ENCODE measurements at regions not wholly inside any gene's neighbourhood (a gene's known extent, or its start where the extent isn't known, plus 50 kb on each side); places are given as distances from the start of the nearest gene placed in this dataset.

DNA sequence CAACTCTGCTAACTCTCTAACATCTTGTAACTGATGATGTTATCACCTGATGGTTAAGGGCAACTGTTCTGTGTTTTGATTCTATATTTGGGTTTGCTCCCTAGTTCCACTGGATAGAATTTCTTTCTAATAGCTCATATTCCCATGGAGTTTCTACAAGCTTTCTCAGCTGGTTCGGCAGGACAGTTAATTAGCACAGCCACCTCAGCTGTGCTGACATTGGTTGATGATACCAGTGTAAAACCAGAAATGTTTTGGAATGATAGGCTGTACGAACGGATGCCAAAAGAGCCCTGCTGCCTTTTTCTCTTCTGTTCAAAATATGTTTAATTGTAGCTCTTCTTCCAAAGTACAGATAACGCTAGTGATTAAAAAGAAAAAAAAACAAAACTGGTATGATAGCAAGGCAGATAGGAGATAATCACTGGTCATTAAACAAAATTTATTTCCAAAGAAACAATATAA, 440.5 kb upstream of the ZNF608 start:
- TF ChIP-seq, protein P1, sequence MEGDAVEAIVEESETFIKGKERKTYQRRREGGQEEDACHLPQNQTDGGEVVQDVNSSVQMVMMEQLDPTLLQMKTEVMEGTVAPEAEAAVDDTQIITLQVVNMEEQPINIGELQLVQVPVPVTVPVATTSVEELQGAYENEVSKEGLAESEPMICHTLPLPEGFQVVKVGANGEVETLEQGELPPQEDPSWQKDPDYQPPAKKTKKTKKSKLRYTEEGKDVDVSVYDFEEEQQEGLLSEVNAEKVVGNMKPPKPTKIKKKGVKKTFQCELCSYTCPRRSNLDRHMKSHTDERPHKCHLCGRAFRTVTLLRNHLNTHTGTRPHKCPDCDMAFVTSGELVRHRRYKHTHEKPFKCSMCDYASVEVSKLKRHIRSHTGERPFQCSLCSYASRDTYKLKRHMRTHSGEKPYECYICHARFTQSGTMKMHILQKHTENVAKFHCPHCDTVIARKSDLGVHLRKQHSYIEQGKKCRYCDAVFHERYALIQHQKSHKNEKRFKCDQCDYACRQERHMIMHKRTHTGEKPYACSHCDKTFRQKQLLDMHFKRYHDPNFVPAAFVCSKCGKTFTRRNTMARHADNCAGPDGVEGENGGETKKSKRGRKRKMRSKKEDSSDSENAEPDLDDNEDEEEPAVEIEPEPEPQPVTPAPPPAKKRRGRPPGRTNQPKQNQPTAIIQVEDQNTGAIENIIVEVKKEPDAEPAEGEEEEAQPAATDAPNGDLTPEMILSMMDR (IDR thresholded peaks at IDR 0.05; ENCODE audit: insufficient read depth, low read depth, low read length): no peak
- no peak for DNase-seq (ENCODE audit: low read depth)
- H3K4me3 ChIP-seq (ENCODE audit: low read depth, low read length): no peak overlapping the region

DNA sequence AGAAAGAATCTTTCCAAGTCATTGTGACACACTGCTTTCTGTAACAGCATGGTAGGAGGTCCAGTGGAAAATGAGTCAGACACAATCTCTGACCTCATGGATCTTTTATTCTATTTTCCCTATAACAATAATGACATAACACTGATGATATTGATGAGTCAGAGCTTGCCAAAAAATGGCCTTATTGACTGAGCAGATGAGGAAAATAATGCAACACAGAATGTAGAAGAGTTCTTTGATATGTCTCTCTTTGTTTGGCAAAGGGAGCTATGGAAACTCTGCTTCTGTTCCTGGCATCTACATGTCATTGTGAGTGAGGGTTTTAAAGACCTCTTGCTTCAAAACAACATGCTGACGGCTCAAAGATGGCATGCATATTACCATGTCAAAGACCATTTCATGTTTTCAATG, 443.1 kb upstream of the ZNF608 start:
- DNase-seq (ENCODE audit: low read depth): no peak
- H3K4me3 ChIP-seq (ENCODE audit: low read depth, low read length): no peak overlapping the region
- TF ChIP-seq, protein P1 (IDR thresholded peaks at IDR 0.05; ENCODE audit: insufficient read depth, low read depth, low read length): no peak

DNA sequence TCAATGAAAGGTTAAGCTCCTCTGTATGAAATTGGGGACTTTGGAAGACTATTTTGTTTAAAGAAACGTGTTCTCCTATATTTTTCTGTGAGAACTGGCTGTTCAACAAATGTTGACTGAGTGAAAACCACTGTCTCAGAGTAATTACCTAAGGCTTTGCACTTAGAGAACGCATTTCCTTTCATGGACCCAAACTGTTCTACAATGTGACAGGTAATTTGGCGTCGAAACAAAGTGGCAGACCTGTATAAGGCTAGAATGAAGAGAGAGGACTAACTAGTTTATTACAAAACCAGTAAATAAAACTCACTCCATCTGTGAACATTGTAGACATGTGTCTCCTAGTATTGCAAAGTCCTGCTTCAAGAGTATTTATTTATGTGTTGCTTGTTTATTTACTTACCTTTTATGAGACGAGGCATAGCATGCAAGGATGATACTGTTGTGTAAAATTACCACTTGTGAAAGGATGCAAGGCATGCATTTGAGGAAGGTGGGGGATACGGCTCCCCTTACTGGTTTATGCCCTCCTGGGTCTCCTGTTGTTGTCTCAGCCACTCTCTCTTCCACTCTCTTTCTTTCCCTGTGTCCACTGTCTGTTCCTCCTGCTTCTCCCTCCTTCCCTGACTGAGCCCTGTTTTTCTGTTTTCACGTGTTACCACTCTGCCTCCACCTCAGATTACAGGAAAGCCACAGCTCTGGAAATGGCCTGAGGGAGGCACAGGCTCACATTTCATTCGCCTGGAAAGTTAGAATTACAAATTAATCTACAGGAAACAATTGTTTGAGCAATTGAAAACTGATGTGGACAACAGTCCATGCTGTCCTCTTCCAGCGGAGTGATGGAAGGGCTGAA, 444.0 kb upstream of the ZNF608 start:
- peak; percentile 34 for DNase-seq (ENCODE audit: low read depth)
- TF ChIP-seq, protein P1 (IDR thresholded peaks at IDR 0.05; ENCODE audit: insufficient read depth, low read depth, low read length): no peak
- H3K4me3 ChIP-seq (ENCODE audit: low read depth, low read length): no peak overlapping the region

DNA sequence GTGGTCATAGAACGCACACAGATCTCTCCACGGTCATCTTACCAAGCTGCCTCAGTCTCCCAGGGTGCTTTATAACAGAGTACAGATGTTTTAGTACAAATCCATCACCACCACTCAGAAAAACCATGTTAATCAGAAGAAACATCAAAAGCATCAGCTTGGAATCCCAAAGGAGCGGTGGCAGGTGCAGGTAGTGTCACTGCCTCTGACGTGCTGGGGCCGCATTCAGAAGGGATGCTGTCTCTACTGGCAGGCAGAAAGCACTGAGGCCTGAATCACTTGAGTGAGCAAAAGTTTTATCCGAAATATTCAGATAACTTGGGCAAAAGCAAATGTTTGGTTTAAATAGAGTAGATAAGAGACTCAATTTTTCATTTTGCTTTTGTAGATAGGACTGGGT, 448.4 kb upstream of the ZNF608 start:
- TF ChIP-seq, protein P1 (IDR thresholded peaks at IDR 0.05; ENCODE audit: insufficient read depth, low read depth, low read length): no peak
- DNase-seq (ENCODE audit: low read depth): no peak
- H3K4me3 ChIP-seq (ENCODE audit: low read depth, low read length): no peak overlapping the region

DNA sequence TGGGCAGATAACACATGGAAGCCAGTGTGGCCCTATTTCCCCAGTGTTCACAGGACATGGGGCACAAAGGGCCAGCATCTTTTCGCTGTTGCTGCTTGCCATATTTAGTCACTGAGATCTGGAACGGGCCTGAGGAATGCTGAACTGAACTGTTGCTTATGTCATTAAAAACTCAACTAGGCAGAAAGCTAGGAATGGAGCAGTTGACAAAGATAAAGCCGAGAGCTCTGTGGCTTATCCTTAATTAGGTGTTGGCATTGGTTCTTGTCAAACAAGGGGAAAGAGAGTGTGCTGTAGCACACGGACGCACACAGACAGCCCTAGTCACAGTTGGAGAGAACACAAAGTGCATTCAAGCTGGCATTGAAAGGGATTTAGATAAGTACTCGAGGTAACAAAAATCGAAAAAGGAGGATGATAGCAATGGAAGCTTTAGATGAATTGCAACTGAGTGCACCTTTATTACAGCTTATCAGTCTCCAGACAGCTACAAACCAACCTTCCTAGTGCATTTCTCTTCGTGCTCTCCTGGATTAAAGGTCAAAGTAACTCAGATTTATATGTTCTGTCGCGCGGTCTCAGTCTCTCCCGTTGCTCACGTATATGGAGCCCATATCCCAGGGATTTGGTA, 450.2 kb upstream of the ZNF608 start:
- DNase-seq (ENCODE audit: low read depth): peak; percentile 5
- TF ChIP-seq, protein P1 (IDR thresholded peaks at IDR 0.05; ENCODE audit: insufficient read depth, low read depth, low read length): no peak
- H3K4me3 ChIP-seq (ENCODE audit: low read depth, low read length): no peak overlapping the region

DNA sequence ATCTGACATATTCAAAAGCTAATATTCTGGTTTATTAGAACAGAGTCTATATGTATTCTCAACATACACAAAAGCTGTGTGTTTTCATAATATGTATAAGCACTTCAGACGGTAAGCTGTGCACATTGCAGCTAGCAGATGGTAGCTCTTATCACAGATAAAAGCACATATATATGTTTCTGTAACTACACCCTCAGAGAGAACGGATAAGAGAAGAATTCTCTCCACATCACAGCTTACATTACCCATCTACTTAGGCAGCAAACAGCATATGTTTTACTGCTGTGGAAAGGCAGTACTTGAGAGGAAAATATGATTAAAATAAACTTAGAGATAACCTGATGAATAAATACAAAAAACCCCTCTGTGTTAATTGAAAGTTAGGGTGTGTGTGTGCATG, 450.9 kb upstream of the ZNF608 start:
- TF ChIP-seq, protein P1 (IDR thresholded peaks at IDR 0.05; ENCODE audit: insufficient read depth, low read depth, low read length): no peak
- H3K4me3 ChIP-seq (ENCODE audit: low read depth, low read length): no peak overlapping the region
- DNase-seq (ENCODE audit: low read depth): peak; percentile 71

All from fibroblast of villous mesenchyme (primary cell).